ENCODE measurements at regions not wholly inside any gene's neighbourhood (a gene's known extent, or its start where the extent isn't known, plus 50 kb on each side); places are given as distances from the start of the nearest gene placed in this dataset.
A peak's percentile ranks its signal among the peaks of the same experiment; 100 is the strongest.

GRCh38 chr11:109040303-109040702, 375.4 kb downstream of the DDX10 start:
- Mint-ChIP-seq H3K27me3 (ENCODE audit: unreplicated experiment) (no peaks in the 10 kb centered on the region), H3K4me3 (ENCODE audit: unreplicated experiment) (no peak overlapping the region), H3K4me1 (ENCODE audit: unreplicated experiment) (no peaks in the 10 kb centered on the region), H3K36me3 (ENCODE audit: low read depth, unreplicated experiment) (no peaks in the 10 kb centered on the region), H3K9me3 (ENCODE audit: unreplicated experiment) (no peaks in the 10 kb centered on the region), H3K27ac (ENCODE audit: unreplicated experiment) (no peak overlapping the region)
- no peak for TF ChIP-seq CTCF (IDR thresholded peaks at IDR 0.05; ENCODE audit: unreplicated experiment)
- peak; percentile 8 for DNase-seq (ENCODE audit: low spot score)

- Mint-ChIP-seq H3K27me3 (ENCODE audit: unreplicated experiment) (no peaks in the 10 kb centered on the region), H3K9me3 (ENCODE audit: unreplicated experiment) (no peaks in the 10 kb centered on the region), H3K36me3 (ENCODE audit: low read depth, unreplicated experiment) (no peaks in the 10 kb centered on the region), H3K27ac (ENCODE audit: unreplicated experiment) (no peak overlapping the region), H3K4me1 (ENCODE audit: unreplicated experiment) (no peaks in the 10 kb centered on the region), H3K4me3 (ENCODE audit: unreplicated experiment) (no peak overlapping the region)
- TF ChIP-seq CTCF (IDR thresholded peaks at IDR 0.05; ENCODE audit: unreplicated experiment): no peak
- DNase-seq (ENCODE audit: low spot score): no peak
These were observed 377.0 kb downstream of the DDX10 start for GRCh38 chr11:109041876-109042275.

GRCh38 chr11:109043315-109043714, 378.4 kb downstream of the DDX10 start:
- no peak for TF ChIP-seq CTCF (IDR thresholded peaks at IDR 0.05; ENCODE audit: unreplicated experiment)
- Mint-ChIP-seq H3K36me3 (ENCODE audit: low read depth, unreplicated experiment) (no peaks in the 10 kb centered on the region), H3K27me3 (ENCODE audit: unreplicated experiment) (no peaks in the 10 kb centered on the region), H3K27ac (ENCODE audit: unreplicated experiment) (no peak overlapping the region), H3K9me3 (ENCODE audit: unreplicated experiment) (no peaks in the 10 kb centered on the region), H3K4me1 (ENCODE audit: unreplicated experiment) (no peaks in the 10 kb centered on the region), H3K4me3 (ENCODE audit: unreplicated experiment) (no peak overlapping the region)
- DNase-seq (ENCODE audit: low spot score): no peak

GRCh38 chr11:109046284-109046992, 375.6 kb upstream of the C11orf87 start:
- TF ChIP-seq CTCF (IDR thresholded peaks at IDR 0.05; ENCODE audit: unreplicated experiment): no peak
- Mint-ChIP-seq H3K36me3 (ENCODE audit: low read depth, unreplicated experiment) (no peaks in the 10 kb centered on the region), H3K4me1 (ENCODE audit: unreplicated experiment) (no peaks in the 10 kb centered on the region), H3K27me3 (ENCODE audit: unreplicated experiment) (no peaks in the 10 kb centered on the region), H3K4me3 (ENCODE audit: unreplicated experiment) (no peak overlapping the region), H3K9me3 (ENCODE audit: unreplicated experiment) (no peaks in the 10 kb centered on the region), H3K27ac (ENCODE audit: unreplicated experiment) (no peak overlapping the region)
- DNase-seq (ENCODE audit: low spot score): no peak

GRCh38 chr11:109048098-109048497, 373.9 kb upstream of the C11orf87 start:
- H3K27me3 Mint-ChIP-seq (ENCODE audit: unreplicated experiment): no peaks in the 10 kb centered on the region
- no peak overlapping the region for H3K27ac Mint-ChIP-seq (ENCODE audit: unreplicated experiment)
- no peaks in the 10 kb centered on the region for H3K4me1 Mint-ChIP-seq (ENCODE audit: unreplicated experiment)
- no peak overlapping the region for H3K4me3 Mint-ChIP-seq (ENCODE audit: unreplicated experiment)
- no peak for TF ChIP-seq CTCF (IDR thresholded peaks at IDR 0.05; ENCODE audit: unreplicated experiment)
- no peak for DNase-seq (ENCODE audit: low spot score)
- no peaks in the 10 kb centered on the region for H3K36me3 Mint-ChIP-seq (ENCODE audit: low read depth, unreplicated experiment)
- no peaks in the 10 kb centered on the region for H3K9me3 Mint-ChIP-seq (ENCODE audit: unreplicated experiment)
